GM18870 (cell line): ENCODE measurements at regions not wholly inside any gene's neighbourhood (a gene's known extent, or its start where the extent isn't known, plus 50 kb on each side); places are given as distances from the start of the nearest gene placed in this dataset.

Experiments used
- ATAC-seq: cut with Tn5 transposase; IDR thresholded peaks from one replicate; pipeline ENCODE4 v1.9.1; 2021; ENCODE audit warnings: moderate library complexity; ENCODE audit not compliant: unreplicated experiment

DNA sequence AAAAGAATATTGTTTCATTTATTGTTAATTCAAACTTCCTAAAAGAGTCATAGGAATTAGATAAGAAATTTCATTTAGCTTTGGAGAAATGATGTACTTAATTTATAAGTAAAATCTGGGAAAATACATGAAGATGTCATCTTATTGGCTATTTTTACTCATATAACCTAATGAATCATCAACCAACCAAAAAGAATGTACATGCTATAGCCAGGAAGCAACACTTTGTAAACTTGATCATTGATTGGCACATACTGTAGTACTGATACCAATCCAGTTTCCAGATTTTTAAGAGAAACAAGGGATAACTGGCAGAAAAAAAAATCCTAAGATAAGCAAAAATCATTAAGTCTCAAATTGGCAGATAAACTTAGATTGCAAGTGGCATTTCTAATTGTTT, 207.9 kb upstream of the CDIN1 start:
- no peak for ATAC-seq

DNA sequence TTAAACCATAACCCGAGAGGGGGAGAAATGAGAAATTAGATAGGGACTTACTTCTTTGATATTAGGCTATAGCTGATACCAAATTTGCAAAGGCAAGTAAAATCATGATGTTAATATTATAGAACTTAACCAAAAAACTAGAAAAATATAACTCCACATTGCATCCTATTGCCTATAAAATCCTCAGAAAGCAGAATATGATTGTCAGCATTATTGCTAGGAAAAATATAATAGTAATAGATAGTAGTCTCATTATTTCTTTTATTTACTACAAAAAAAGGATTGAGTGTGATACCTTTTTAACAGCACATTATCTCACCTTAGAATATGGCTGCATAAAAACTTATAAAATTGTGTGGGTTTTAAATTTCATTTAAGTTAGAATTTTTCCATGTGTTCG, 206.5 kb upstream of the CDIN1 start:
- no peak for ATAC-seq

DNA sequence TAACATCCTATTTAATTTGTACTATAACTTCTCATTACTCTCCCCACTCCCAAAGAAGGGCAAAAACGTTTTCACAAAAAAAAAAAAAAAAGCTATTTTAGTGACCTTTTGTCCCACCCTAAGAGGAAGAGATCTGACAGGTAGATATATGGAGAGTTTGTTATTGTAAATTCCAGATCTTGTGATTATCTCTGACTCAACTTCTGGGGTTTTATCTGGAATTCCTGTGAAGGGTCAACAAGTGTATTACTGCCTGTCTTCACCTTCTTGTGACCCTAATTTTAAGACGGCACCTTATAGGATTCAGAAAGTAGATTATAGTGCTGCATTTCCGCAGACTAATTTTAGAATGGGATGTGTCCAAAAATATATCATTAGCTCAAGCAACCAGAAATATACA, 205.9 kb upstream of the CDIN1 start:
- no peak for ATAC-seq

DNA sequence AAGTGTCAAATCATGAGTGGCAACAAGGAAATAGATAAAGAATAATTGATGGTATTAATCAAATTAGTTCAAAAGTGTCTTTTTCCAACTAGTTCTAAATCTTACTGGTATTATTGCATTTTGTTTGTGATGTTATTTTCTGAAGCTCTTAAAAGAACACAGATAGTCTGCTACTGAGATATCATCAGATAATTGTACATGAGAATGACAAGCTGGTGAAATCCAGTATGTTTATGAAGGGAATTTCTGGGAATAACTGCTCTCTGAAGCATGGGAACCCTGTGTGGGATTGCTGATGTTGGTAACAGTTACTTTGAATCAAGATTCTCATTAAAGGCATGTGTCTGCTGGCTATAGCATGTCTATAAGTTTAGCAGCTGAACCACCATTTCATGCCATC, 190.3 kb upstream of the CDIN1 start:
- no peak for ATAC-seq

DNA sequence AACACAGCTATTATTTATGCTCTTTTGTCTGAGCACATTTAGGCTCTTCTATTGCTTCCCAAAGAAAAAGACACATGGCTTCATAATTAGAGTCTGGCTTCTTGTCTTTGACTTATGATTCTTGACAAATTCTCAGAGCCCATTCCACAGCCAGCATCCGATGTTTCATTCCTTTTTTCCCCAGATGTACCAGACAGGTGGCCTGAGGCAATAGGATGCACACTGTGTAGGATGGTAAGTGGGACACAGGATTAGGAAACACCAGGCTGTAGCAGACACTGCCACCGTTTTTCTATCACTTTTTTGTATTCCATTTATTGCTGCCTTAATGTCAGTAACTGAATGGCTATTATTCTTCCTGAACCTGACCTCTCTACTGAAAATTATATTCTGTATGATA, 188.9 kb upstream of the CDIN1 start:
- no peak for ATAC-seq

DNA sequence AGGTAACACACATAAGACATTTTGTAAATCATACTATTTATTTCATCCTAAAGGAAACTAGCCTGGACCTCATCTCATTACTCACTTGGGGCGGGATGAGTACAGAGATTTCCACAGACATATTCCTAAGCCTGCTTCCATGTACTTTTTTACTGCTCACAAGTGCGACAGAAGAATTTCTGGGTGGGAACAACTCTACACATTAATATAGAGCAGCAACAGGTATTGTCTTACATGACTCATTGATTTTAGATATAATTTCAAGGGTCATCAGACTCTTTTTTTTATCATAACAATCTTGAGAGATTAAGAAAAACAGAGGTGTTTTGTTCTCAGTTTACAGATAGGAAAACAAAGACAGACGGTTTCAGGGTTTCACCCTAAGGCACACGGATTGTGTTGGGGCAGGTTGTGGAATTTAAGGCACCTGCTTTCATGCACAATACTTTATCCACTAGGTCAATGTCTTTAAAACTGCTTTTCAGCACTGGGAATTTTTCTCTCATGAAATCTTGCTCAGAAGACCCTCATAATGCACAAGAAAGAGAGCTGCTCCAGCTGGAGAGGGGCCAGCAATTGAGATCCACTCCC, 186.7 kb upstream of the CDIN1 start:
- no peak for ATAC-seq

DNA sequence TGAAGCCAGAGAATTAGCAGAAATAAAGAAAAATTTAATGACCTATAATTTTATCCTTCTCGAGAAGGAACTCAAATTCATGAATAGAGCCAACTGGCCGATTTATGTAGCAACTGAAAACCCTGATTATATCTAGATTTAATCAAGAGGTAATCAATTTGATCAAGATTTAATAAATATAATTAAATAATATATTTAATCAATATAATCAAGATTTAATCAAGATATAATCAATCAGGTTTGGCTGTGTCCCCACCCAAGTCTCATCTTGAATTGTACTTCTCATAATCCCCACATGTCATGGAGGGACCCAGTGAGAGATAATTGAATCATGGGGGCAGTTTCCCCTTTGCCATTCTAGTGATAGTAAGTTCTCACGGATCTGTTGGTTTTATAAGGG, 181.2 kb upstream of the CDIN1 start:
- ATAC-seq: no peak

DNA sequence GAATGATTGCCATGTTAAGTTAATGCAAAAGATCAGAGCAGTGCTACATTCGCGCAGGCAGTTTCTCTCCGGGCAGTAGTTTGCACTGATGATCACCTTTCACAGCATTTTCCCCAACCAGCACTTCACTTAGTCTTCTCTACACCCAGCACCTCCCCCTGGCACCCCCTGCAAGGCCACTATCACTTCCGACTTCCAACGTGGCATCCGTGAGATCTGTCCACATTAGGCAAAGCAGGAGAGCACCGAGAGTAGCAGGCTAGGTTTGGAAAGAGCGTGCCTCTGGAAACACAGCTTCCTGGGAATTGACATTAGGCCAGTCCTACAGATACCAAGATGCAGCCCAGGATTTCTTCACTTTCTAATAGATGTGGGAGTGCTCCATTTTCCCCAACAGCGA, 180.2 kb upstream of the CDIN1 start:
- ATAC-seq: no peak

DNA sequence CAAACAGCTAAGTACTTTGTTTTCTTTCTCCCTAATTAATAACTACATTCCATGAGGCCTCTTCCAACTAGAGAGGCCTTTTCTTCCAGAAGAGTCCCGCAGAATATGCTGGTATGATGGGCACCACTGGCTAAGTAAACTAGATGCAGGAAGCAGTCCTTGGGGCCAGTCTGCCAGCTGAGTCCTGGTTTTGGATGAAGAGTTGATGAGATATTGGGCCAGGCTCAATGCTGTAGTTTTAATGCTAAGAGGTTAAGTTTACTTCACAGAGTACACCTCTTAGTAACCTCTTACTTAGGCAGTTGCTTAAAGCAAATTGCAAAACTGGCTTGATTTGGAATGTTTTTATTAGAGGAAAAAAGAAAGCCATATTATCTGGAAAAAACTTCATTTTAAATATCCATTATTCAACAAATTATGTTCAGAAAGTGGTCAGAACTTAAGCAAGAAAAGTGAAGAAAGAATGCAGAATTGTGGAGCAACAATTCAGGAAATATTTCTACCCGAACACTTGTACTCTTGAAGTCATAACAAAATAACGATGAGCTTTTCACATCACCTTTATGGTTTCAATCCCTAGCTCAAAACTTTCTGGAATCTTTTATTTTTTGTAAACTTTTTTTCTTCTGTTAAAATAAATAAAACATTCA, 178.4 kb upstream of the CDIN1 start:
- no peak for ATAC-seq

DNA sequence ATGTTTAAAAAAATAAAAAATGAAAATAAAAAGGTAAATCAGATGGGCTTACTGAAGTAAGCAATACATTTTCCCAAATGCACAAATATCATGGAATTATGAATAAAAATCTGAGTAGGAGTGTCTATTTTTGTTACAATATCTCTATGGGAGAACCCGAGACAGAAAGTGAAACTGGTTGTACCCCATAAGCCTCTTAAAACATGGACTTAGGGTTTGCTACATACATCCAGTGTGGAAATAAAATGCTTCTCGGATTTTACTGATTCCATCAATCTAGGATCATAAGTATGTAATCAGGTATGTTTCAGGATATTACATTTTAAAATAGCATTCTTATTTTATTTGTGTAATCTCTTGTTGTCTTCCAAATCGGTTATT, 177.8 kb upstream of the CDIN1 start:
- no peak for ATAC-seq

DNA sequence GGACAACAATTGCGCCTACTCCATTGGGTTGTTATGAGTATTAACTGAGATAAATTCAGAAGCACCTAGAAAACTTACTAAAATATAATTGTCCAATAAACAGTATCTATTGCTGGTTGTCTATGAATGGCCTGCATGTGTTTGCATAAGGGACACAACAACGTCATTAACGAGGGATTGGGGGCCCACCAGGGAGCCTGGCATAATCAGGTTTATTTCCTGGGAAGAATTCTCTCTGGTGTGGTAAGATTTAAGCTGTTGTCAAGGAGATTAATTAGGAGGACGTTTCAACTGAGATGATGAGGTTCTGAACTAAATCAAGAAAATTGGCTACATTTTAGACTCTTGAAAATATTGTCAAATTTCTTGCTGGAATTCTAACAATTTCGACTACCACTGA, 176.1 kb upstream of the CDIN1 start:
- no peak for ATAC-seq

DNA sequence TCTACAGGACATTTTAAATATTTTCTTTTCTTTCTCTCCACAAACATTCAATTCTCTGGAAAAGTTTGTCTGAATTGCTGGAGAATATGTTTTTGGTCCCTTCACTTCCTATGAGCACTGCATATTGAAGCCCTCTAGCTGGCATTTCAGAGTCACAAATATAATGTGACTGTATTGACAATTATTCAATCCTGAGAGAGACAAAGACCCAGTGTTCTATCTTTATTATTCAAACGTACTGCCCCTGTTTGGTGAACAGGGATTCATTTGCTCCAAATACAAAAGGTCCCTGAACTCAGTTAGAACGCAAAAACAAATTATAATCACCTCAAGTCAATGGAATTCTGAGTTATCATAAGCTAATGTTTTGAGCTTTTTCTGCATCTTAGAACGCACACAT, 173.1 kb upstream of the CDIN1 start:
- no peak for ATAC-seq

DNA sequence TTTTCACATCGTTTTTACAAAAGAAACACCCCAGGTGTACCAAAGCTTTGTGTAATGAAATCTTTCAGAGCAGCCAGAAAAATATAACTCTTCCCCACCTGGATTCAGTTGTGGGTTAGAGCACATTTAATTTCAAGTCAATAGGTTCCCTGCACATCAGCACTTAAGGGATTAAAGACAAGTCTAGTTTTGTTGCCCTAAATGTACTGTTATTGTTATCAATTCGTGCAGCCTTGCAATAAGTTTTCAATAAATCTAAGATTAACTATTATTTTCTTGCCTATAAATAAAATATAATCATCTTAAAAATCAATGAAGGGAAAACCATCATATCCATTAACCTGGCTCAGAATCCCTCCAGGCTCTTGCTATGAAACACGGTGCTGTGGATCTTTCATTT, 172.5 kb upstream of the CDIN1 start:
- ATAC-seq: no peak

DNA sequence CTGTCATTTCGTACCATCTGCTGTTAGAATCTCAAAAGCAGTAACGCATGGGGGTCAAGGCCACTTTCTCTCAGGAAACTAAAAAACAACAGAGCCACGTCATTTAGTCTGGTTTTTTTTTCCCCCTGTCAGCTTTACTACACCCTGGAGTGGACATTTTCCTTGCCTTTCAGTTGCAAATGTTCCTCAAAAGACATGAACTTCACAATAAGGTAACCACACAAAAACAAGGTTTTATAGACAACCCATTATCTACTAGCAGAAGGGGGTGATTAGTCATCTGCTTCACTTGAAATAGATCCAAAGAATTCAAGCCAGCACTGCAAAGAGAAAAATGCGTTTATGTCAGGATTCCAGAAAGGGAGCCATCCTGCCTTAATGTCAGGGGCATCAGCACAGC, 171.8 kb upstream of the CDIN1 start:
- no peak for ATAC-seq

DNA sequence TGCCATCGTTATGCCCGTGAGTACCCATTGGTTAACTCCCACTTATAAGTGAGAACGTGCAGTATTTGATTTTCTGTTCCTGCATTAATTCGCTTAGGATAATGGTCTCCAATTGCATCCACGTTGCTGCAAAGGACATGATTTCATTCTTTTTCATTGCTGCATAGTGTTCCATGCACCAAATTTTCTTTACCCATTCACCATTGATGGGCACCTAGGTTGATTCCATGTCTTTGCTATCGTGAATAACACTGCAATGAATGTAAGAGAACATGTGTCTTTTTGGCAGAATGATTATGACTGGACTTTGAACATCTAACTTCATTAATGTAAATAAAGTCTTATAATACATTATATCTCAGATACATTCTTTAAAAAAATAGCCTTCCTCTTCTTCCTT, 169.6 kb upstream of the CDIN1 start:
- no peak for ATAC-seq

DNA sequence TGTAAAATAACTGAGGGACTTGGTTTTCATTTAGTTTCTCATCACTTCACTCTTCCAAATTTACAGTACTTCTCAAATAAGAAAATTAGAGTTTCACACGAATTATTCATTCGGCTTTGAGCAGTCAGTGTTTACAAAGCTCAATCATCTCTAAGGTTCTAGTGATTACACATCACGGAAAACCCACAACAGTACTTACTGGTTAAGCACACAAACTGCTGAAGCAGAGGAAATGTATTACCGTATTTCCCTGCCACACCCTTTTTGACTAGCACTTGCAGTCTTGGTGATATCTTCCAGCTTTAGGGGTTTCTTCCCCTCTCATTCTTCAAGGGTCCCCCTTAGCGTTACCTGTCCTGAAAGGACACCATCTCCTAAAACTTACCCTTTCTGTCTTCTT, 164.8 kb upstream of the CDIN1 start:
- ATAC-seq: no peak

DNA sequence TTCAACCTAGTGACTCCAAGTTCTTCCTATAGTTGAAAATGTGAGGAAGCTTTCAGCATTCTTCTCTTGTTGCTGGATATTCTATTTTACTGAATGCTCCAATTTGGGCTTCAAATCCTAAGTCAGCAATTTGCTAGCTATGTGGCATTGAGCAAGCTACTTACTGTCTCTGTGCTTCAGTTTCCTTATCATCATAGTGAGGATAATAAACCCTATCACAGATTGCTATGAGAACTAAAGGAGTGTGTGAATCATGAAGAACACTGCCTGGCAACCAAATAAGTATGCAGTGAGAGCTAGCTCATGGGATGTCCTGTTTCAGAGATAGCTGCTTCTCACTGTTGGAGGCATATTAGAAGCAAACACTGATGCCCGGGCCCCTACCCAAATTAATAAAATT, 163.8 kb upstream of the CDIN1 start:
- no peak for ATAC-seq

DNA sequence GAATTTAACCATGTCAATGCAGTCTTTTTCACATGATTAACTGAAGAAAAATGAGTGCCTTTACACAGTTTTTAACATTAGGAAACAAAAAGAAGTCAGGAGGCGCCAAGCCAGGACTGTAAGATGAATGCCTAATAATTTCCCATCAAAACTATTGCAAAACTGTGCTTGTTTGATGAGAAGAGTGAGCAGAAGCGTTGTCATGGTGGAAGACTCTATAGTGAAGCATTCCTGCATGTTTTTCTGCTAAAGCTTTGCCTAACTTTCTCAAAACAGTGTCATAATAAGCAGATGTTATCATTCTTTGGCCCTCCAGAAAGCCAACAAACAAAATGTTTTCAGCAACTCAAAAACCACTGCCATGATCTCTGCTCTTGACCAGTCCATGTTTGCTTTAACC, 156.8 kb upstream of the CDIN1 start:
- no peak for ATAC-seq

DNA sequence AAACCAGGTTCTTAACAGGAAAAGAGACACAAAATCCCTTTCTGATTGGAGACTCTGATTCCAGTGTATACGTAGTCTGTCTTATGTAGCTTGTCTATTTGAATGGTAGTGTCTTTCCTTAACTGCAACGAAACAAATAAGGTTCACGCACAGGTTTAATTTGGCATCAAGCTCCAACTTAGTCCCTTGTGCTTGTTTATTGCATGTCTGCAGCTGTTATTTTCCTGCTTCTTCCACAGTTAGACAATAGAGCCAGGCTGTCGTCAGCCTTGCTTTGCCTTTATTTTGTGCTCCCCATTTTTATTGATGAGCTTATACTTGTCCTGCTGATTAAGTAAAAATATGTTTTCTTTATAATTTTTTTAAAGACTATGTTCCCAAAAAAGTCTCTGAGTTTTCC, 152.7 kb upstream of the CDIN1 start:
- ATAC-seq: no peak

DNA sequence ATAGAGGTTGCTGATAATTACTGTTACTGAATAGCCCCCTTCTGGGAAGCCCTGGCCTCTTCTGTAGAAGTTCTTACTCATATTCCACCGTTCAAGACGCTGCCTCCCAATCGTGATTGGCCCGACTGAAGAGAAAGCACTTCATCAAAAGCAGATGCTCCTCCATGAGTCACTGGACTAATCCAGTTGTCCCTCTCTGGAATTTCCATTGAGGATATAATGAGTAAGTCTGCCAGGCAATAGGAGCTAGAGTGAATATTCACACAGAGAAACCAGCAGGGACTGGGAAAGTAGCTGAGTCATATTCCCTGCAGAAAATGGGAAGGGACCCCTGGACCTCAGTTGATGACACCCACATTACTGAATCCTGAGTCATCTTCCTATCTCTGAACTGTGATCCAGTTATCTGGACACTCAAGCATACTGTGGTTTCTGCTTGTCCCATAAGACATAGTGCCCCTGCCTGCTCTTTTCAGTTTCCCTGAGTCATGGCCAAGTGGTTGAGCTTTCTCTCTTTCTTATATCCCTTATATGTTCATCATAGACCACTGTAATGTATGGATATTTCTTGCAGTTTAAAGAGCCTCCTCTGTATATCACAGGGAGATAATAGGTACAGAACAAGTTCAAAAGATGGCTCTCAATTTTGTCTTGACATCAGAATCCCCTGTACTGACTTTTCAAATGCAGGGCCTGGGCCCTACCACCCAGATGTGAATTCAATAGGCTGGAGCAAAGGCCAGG, 151.2 kb upstream of the CDIN1 start:
- no peak for ATAC-seq

DNA sequence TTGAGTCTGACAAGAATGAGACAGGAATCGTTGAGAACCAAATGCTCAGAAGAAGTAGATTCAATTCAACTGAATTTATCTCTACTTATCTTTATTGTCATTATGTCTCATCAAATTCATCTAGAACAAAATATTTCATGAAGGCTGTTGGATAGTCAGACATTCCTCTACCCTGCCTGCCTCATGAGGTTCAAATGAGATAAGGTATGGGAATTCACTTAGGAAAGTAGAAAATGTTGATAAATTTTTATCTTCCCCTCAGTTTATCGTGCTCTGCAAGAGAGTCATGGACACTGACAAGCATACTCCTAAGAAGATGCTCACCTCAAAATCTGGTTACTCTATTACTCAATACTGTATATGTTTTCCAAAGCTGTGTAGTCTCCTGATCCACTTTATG, 149.7 kb upstream of the CDIN1 start:
- ATAC-seq: no peak

DNA sequence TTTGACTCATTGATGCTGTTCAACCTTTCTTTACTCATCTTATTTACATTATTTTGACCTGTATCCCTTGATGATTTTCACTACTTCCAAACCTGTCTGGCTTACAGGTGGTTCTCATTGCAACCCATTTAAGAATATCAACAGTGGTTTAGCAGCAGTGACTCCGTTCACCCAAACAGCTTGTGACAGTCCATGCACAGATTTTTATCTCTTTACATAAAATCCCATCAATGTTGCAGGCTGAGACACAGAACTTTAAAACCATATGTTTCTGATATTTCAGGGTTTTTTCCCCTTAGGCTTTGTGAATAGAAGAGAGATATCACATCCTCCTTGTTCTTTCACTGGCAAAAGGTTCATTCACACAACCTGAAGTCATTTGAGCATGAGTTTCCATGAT, 149.1 kb upstream of the CDIN1 start:
- no peak for ATAC-seq
